ENCODE measurements at regions not wholly inside any gene's neighbourhood (a gene's known extent, or its start where the extent isn't known, plus 50 kb on each side); places are given as distances from the start of the nearest gene placed in this dataset.
A peak's percentile ranks its signal among the peaks of the same experiment; 100 is the strongest.

GRCh38 chr17:77594416-77595209 is 363.9 kb upstream of the TNRC6C start:
- ChIA-PET POLR2A (interaction anchor here (0.6 kb wide), 2 partner anchors 9 to 328 kb away, joined by 3 to 4 read pairs; no protein-coding TSS in a partner anchor), CTCF (ENCODE audit: low intra/inter-chr PET ratio) (no interaction called here)
- TF ChIP-seq NRF1 (conservative IDR thresholded peaks at IDR 0.05 in 1 of 2, IDR thresholded peaks at IDR 0.05 in 1 of 2) (0 out of 4 replicates have a peak, but pooled peaks of 1 of the 2 experiments have one; percentile 14), TAF1 (IDR thresholded peaks at IDR 0.05; ENCODE audit: control insufficient read depth, extremely low read depth, insufficient read depth, low read length, severe bottlenecking) (no peak), ZNF124 (CRISPR knock-in tag; IDR thresholded peaks at IDR 0.05) (no peak), PKNOX1 (IDR thresholded peaks at IDR 0.05) (0 out of 2 replicates have a peak, but pooled peaks have one; percentile 12)
- Histone ChIP-seq H2AFZ (ENCODE audit: low read depth, low read length) (no peak overlapping the region), H3K27ac (ENCODE audit: extremely low read depth, low read depth, low read length) (no peak overlapping the region), H3K9me3 (replicated peaks; ENCODE audit: control insufficient read depth, insufficient read depth, low read depth, low read length) (no peaks in the 10 kb centered on the region), H3K79me2 (ENCODE audit: control insufficient read depth, insufficient read depth, low read length) (no peaks in the 10 kb centered on the region), H3K4me2 (ENCODE audit: insufficient read depth, low read length) (no peak overlapping the region), H3K27me3 (ENCODE audit: control insufficient read depth in 2 of 2, insufficient read depth in 2 of 2, low read length in 2 of 2) (peaks cover 47 to 69% of the 10 kb centered on the region in 2 experiments), H3K4me3 (no peak overlapping the region), H4K20me1 (replicated peaks; ENCODE audit: control insufficient read depth, insufficient read depth, low read length) (peaks cover 11% of the 10 kb centered on the region), H3K9ac (ENCODE audit: insufficient read depth in 1 of 2, low read depth in 2 of 2, low read length in 2 of 2) (no peak overlapping the region), H3K9me1 (ENCODE audit: control insufficient read depth, insufficient read depth, low read length) (no peaks in the 10 kb centered on the region), H3K4me1 (replicated peaks in 1 of 2; ENCODE audit: control insufficient read depth in 2 of 2, insufficient read depth in 2 of 2, low read length in 2 of 2) (no peaks in the 10 kb centered on the region), H3K36me3 (ENCODE audit: control insufficient read depth, insufficient read depth, low read length) (no peaks in the 10 kb centered on the region)
- in situ Hi-C loops (cut with MboI) (no loop called here), intact Hi-C loops (cut with micrococcal nuclease) (no loop called here)
- DNase-seq (ENCODE audit: extremely low read depth in 1 of 4, low spot score in 3 of 4) (no peak), FAIRE-seq (no peak), ATAC-seq (no peak)
- no TSS peak for BruUV-seq (replicated peaks)
- 1% methylated on average over 7 of the region's 7 CpGs for WGBS (ENCODE audit: insufficient coverage, low coverage, missing lambda C conversion rate)
